Omental fat pad (tissue), 3 donors: ENCODE measurements at regions not wholly inside any gene's neighbourhood (a gene's known extent, or its start where the extent isn't known, plus 50 kb on each side); places are given as distances from the start of the nearest gene placed in this dataset.

Experiments used
- ATAC-seq: fragments of 150-250 bp; one replicate; pipeline ENCODE4 v1.9.1; 2016; ENCODE audit warnings: mild to moderate bottlenecking, moderate library complexity; ENCODE audit not compliant: low FRiP score
- DNase-seq: peaks from one replicate; pipeline ENCODE4 v3.0.0-alpha.2; 2019; ENCODE audit warnings: low spot score
- CTCF ChIP-seq, 3 donors: fragments of 450-650 bp; IDR thresholded peaks; one replicate each; pipeline ENCODE4 v1.5.1; 2016 to 2017; ENCODE audit warnings: antibody characterized with exemption in 3 of 3, mild to moderate bottlenecking in 3 of 3, moderate library complexity in 2 of 3

GRCh38 chr20:57071283-57071731 is 195.1 kb downstream of the BMP7 start:
- ATAC-seq: no peak
- DNase-seq: peak; percentile 4
- TF ChIP-seq CTCF (IDR thresholded peaks at IDR 0.05): no peak

DNA sequence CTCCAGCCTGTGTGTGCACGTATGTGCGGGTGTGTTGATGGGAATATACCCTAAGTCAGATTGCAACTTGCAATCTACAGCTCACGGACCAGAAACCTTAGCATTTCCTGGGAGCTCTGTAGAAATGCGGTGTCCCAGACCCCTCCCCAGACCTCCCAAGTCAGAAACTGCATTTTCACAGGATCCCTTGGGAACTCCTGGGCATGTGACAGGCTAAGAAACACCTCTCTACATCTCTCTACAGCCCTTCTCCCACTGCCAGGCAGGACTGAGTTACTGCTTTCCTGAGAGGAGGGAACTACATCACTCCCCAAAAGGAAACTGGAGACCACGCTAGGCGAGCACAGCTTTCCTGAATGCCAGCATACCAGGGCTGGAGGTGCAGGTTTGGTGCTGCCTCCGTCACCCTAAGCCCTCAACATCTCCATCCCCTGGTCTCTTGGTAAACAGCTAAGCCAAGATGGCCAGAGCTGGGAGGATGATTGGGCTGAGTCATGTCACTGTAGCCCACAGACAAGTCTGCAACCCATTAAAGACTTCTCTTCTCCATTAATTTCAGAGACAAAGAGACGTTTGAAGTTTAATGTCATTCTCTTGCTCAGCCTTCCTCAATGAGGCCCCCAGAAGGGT is 194.4 kb downstream of the BMP7 start:
- ATAC-seq (no peak), DNase-seq (no peak)
- no peak for TF ChIP-seq CTCF (IDR thresholded peaks at IDR 0.05)

- DNase-seq: no peak
- no peak for TF ChIP-seq CTCF (IDR thresholded peaks at IDR 0.05)
- ATAC-seq: no peak
Observed at GRCh38 chr20:57073402-57073801, 193.0 kb downstream of the BMP7 start.

DNA sequence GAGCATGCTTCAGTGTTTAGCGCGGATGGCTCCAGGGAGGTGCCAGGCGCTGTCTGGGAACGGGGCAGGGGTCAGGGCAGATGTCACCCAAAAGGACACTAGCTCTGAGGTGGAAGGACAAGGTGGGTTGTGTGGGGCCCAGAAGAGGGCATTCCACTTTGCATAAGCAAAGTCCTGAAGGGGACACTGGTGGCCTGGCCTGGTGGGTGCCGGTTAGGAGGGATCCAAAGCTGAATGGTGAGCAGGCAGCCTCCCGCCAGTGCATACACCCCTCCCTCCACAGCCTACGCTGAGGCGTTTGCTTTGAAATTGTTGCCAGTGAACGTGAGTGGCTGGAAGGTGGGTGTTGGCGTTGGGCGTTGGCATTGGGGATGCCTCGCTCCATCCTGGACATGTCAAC is 192.1 kb downstream of the BMP7 start:
- no peak for DNase-seq
- no peak for ATAC-seq
- TF ChIP-seq CTCF (IDR thresholded peaks at IDR 0.05): no peak

DNA sequence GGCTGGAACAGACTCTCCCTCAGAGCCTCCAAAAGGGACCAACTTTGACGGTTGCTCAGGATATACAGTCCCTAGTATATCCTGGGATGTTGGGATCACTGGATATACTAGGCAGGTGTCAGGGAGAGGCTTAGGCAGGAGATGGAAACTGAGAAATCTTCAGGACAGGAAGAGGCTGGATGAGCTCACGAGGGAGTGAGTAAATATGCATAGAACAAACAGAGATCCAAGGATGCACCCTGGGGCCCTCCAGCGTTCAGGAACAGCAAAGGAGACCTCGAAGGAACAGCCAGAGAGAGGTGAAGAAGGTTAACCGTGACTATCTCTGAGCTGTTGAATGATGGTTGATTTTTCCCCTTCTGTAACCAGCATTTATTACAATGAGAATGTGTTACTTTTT is 191.3 kb downstream of the BMP7 start:
- no peak for DNase-seq
- TF ChIP-seq CTCF (IDR thresholded peaks at IDR 0.05): no peak
- ATAC-seq: no peak

- ATAC-seq (no peak), DNase-seq (no peak)
- TF ChIP-seq CTCF (IDR thresholded peaks at IDR 0.05): no peak
Observed at GRCh38 chr20:57075603-57076002, 190.8 kb downstream of the BMP7 start.

GRCh38 chr20:57076152-57076652 is 190.2 kb downstream of the BMP7 start:
- DNase-seq: peak; percentile 45
- no peak for TF ChIP-seq CTCF (IDR thresholded peaks at IDR 0.05)
- peak; percentile 85 for ATAC-seq
